Mucosa of descending colon (tissue), 3 donors: ENCODE measurements at regions not wholly inside any gene's neighbourhood (a gene's known extent, or its start where the extent isn't known, plus 50 kb on each side); places are given as distances from the start of the nearest gene placed in this dataset.

Source experiments
- ATAC-seq: fragments of 200-7000 bp; cut with Tn5 transposase; one replicate; pipeline ENCODE4 v1.9.1; 2020; ENCODE audit warnings: mild to moderate bottlenecking, moderate library complexity
- DNase-seq, 3 donors: peaks; one replicate each; pipeline ENCODE4 v3.0.0-alpha.2; 2020
- H3K36me3 ChIP-seq: fragments of 200-600 bp; one replicate; pipeline ENCODE4 v1.8.0; 2021; ENCODE audit warnings: low read depth, mild to moderate bottlenecking
- H3K4me1 ChIP-seq: fragments of 200-600 bp; one replicate; pipeline ENCODE4 v1.8.0; 2021; ENCODE audit warnings: low read depth, mild to moderate bottlenecking
- H3K4me3 ChIP-seq: fragments of 200-600 bp; one replicate; pipeline ENCODE4 v1.8.0; 2021; ENCODE audit warnings: mild to moderate bottlenecking
- H3K9me3 ChIP-seq: fragments of 200-600 bp; one replicate; pipeline ENCODE4 v1.8.0; 2021; ENCODE audit warnings: mild to moderate bottlenecking
- CTCF ChIP-seq: fragments of 200-600 bp; IDR thresholded peaks from one replicate; pipeline ENCODE4 v1.8.0; 2022; ENCODE audit warnings: antibody characterized with exemption, mild to moderate bottlenecking
- intact Hi-C, 2 donors: fragments of 100-400 bp; cut with DNase I in 1 of 2; cut with micrococcal nuclease in 1 of 2; formaldehyde crosslinking; loops; one replicate each; pipeline versions ENCODE4 v1.11.0 to v1.11.1; 2022; cut with DNase I, micrococcal nuclease
- donor health status: DM: no; HTN: no; CAD: no; lungs with moderate emphysema.
- donor health status: DM: no; HTN: no; CAD: no.
- donor health status: DM: no; HTN: yes; CAD: no.

GRCh38 chr10:121418126-121418777, 180.0 kb downstream of the FGFR2 start:
- peak; percentile 77 for ATAC-seq
- no peak for DNase-seq
- Histone ChIP-seq H3K9me3 (no peaks in the 10 kb centered on the region), H3K4me1 (peaks cover 11% of the 10 kb centered on the region), H3K36me3 (no peaks in the 10 kb centered on the region), H3K4me3 (no peak overlapping the region)
- intact Hi-C loops, result no loop called here
- TF ChIP-seq CTCF, result no peak

- no peaks in the 10 kb centered on the region for H3K36me3 ChIP-seq
- no peaks in the 10 kb centered on the region for H3K9me3 ChIP-seq
- intact Hi-C loops, result no loop called here
- ATAC-seq, result no peak
- peaks cover 12% of the 10 kb centered on the region for H3K4me1 ChIP-seq
- H3K4me3 ChIP-seq, result no peak overlapping the region
- no peak for DNase-seq
- no peak for TF ChIP-seq CTCF
Observed at GRCh38 chr10:121420006-121420405, 178.2 kb downstream of the FGFR2 start.

GRCh38 chr10:121422096-121422495, 176.1 kb downstream of the FGFR2 start:
- Histone ChIP-seq H3K4me1 (peaks cover 19% of the 10 kb centered on the region), H3K9me3 (no peaks in the 10 kb centered on the region), H3K36me3 (no peaks in the 10 kb centered on the region), H3K4me3 (no peak overlapping the region)
- DNase-seq (no peak), ATAC-seq (no peak)
- intact Hi-C loops, result no loop called here
- no peak for TF ChIP-seq CTCF

GRCh38 chr10:121425623-121426022, 172.6 kb downstream of the FGFR2 start:
- Histone ChIP-seq H3K4me1 (peaks cover 13% of the 10 kb centered on the region), H3K9me3 (no peaks in the 10 kb centered on the region), H3K4me3 (no peak overlapping the region), H3K36me3 (no peaks in the 10 kb centered on the region)
- no peak for TF ChIP-seq CTCF
- ATAC-seq, result peak; percentile 70
- intact Hi-C loops, result no loop called here
- peak in 1 of 3 donors; percentile 31 for DNase-seq

GRCh38 chr10:121426307-121426706, 171.9 kb downstream of the FGFR2 start:
- no peaks in the 10 kb centered on the region for H3K9me3 ChIP-seq
- peaks cover 13% of the 10 kb centered on the region for H3K4me1 ChIP-seq
- peak in 1 of 3 donors; percentile 34 for DNase-seq
- peak; percentile 88 for ATAC-seq
- intact Hi-C loops, result no loop called here
- no peak for TF ChIP-seq CTCF
- H3K4me3 ChIP-seq, result no peak overlapping the region
- H3K36me3 ChIP-seq, result no peaks in the 10 kb centered on the region
